BJ (cell line): ENCODE measurements at regions not wholly inside any gene's neighbourhood (a gene's known extent, or its start where the extent isn't known, plus 50 kb on each side); places are given as distances from the start of the nearest gene placed in this dataset.

ENCODE experiments used
- CTCF ChIA-PET: fragments of 350-600 bp; formaldehyde crosslinking; extraction: SDS; loops from one replicate; lab custom pipeline; 2021; ENCODE audit warnings: antibody characterized with exemption, inconsistent platforms; lab: Yijun Ruan, JAX
- POLR2A ChIA-PET: fragments of 300-600 bp; sonication (Branson Sonifier 250); formaldehyde crosslinking; extraction: SDS; loops from one replicate; lab custom pipeline; 2021; ENCODE audit warnings: antibody characterized with exemption; lab: Charles Lee
- DNase-seq: peaks from one replicate; pipeline ENCODE4 v3.0.0-alpha.2; 2011; ENCODE audit warnings: low read depth
- H3K27me3 ChIP-seq: 2 replicates; pipeline ENCODE4 v1.6.0; 2011; ENCODE audit warnings: low read length; ENCODE audit not compliant: control insufficient read depth, insufficient read depth
- H3K36me3 ChIP-seq: 2 replicates; pipeline ENCODE4 v1.5.1; 2011; ENCODE audit warnings: low read length; ENCODE audit not compliant: control insufficient read depth, insufficient read depth
- H3K4me3 ChIP-seq: 2 replicates; pipeline ENCODE4 v1.5.1; 2011; ENCODE audit warnings: low read depth, mild to moderate bottlenecking, control low read depth, low read length
- TF ChIP-seq, protein P1 (sequence below): IDR thresholded peaks from 2 replicates; pipeline ENCODE4 v1.5.1; 2011; ENCODE audit warnings: low read depth, mild to moderate bottlenecking, control low read depth, inconsistent platforms, low read length, moderate library complexity; ENCODE audit not compliant: insufficient read depth

DNA sequence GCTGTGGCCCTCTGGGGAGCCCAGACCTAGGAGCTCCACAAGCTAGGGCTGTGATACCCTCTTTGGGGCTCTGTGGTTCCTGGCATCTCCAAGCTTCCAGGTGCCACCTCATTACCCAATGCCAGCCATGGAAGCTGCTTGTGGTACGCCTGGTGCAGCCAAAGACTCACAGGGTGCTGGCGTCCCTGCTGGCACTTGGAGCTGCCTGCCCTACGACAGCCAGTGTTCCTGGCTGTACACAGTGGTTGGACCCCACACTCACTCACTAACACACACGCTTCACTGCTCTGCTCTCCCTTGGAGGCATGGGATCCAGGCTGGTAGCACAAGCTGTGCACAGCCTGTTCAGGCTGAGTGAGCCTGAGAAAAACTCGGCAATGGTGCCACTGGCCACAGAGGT lies 894.1 kb upstream of the PHF14 start:
- TF ChIP-seq, protein P1, sequence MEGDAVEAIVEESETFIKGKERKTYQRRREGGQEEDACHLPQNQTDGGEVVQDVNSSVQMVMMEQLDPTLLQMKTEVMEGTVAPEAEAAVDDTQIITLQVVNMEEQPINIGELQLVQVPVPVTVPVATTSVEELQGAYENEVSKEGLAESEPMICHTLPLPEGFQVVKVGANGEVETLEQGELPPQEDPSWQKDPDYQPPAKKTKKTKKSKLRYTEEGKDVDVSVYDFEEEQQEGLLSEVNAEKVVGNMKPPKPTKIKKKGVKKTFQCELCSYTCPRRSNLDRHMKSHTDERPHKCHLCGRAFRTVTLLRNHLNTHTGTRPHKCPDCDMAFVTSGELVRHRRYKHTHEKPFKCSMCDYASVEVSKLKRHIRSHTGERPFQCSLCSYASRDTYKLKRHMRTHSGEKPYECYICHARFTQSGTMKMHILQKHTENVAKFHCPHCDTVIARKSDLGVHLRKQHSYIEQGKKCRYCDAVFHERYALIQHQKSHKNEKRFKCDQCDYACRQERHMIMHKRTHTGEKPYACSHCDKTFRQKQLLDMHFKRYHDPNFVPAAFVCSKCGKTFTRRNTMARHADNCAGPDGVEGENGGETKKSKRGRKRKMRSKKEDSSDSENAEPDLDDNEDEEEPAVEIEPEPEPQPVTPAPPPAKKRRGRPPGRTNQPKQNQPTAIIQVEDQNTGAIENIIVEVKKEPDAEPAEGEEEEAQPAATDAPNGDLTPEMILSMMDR = no peak
- POLR2A ChIA-PET = no interaction called here
- Histone ChIP-seq H3K27me3 (no peaks in the 10 kb centered on the region), H3K4me3 (no peak overlapping the region), H3K36me3 (no peaks in the 10 kb centered on the region)
- CTCF ChIA-PET = no interaction called here
- DNase-seq = no peak

DNA sequence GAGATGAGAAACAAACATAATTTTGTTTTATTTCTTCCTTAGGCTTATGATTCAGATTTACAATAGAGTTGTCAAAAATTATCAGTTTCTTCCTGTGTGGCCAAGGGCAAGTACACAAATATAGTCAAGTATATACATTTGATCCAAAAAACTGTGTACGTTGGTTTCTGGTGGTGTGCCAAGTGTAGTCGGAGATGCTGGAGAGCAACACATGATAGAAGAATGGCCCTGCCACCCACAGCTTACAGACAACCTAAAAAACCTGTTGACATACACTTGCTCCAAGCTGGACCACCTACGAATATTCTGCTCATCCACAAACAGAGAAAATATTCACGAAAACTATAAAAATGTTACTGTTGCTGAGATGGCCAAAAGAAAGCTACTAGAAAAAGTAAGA lies 890.8 kb upstream of the PHF14 start:
- CTCF ChIA-PET = no interaction called here
- TF ChIP-seq, protein P1 = no peak

DNA sequence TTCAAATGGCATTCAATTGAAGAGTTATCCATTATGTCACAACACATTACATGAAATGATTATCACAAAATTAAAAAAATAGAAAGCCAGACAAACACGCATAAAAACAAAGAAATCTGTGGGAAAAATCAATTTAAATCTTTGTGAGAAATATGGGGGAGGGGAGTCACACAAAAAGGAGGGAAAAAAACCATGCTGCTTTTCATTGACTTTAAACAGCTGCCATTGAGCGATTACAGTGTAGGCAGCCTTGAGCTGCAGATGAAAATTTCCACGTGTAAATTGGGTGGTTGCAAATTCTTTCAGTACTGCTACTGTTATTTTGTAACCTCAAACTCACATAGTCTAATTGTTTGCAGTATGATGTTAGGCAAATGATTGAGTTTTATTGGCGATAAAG lies 889.9 kb upstream of the PHF14 start:
- no peaks in the 10 kb centered on the region for H3K27me3 ChIP-seq
- DNase-seq = no peak
- no peaks in the 10 kb centered on the region for H3K36me3 ChIP-seq
- POLR2A ChIA-PET = no interaction called here
- H3K4me3 ChIP-seq = no peak overlapping the region
- CTCF ChIA-PET = no interaction called here
- TF ChIP-seq, protein P1 = no peak

More for the DNA sequence above, 890.8 kb upstream of the PHF14 start:
- no peaks in the 10 kb centered on the region for H3K36me3 ChIP-seq
- POLR2A ChIA-PET = no interaction called here
- no peaks in the 10 kb centered on the region for H3K27me3 ChIP-seq
- no peak for DNase-seq
- H3K4me3 ChIP-seq = no peak overlapping the region

DNA sequence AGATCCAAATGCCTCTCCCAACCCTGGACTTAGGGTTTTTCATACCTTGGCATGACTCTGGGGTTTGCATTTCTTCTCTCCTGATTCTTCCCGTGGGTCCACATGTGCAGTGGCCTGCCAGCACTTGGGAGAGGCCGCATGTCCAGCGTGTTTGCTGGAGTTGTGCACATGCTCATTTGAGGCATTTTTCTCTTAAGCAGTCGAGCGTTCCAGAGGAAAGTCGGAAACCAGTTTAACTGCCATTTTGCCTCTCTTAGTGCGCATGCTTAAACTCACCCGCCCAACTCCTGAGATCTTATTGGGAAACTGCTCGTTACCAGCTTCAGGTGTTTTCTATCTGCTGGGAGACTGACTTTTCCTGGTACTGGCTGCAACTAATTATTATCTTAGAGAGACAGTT lies 888.4 kb upstream of the PHF14 start:
- no peaks in the 10 kb centered on the region for H3K36me3 ChIP-seq
- ChIA-PET CTCF (no interaction called here), POLR2A (no interaction called here)
- TF ChIP-seq, protein P1 = no peak
- no peak for DNase-seq
- H3K4me3 ChIP-seq = no peak overlapping the region
- no peaks in the 10 kb centered on the region for H3K27me3 ChIP-seq

DNA sequence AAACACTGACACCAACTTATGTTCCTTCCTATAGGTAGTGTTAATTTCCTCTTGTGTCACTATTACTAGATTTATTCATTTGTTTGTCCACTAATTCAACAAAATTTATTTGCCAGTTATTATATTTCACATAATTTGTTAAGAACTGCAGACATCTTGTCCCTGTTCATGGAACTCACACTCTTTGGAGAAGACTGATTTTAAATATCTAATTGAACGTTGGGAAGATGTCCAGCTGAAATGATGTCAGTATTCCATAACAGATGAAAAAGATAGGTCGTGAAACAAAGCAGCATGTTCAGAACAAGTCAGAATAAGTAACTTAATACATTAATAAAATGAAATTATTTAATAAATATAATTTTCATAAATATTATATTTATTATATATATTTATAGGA lies 873.1 kb upstream of the PHF14 start:
- Histone ChIP-seq H3K4me3 (no peak overlapping the region), H3K36me3 (no peaks in the 10 kb centered on the region), H3K27me3 (no peaks in the 10 kb centered on the region)
- TF ChIP-seq, protein P1 = no peak
- DNase-seq = no peak
- POLR2A ChIA-PET = no interaction called here
- CTCF ChIA-PET = no interaction called here
